Neural cell (in vitro differentiated cells): ENCODE measurements at regions not wholly inside any gene's neighbourhood (a gene's known extent, or its start where the extent isn't known, plus 50 kb on each side); places are given as distances from the start of the nearest gene placed in this dataset.

Experiments used
- H2AFZ ChIP-seq: fragments of 200-600, 300-800 bp; sonication (generic), shearing (Covaris generic); 2 replicates; pipeline ENCODE4 v1.6.0; 2014; ENCODE audit warnings: low read depth, mild to moderate bottlenecking, antibody characterized with exemption, low read length, moderate library complexity
- H3F3A ChIP-seq: fragments of 200-600 bp; shearing (Covaris generic); 2 replicates; pipeline ENCODE4 v1.6.1; 2016; ENCODE audit warnings: mild to moderate bottlenecking, moderate library complexity, mixed read lengths, antibody characterized with exemption, low read length; ENCODE audit not compliant: insufficient read depth, poor library complexity, severe bottlenecking
- H3K27ac ChIP-seq: fragments of 200-600, 300-800 bp; sonication (generic), shearing (Covaris generic); 2 replicates; pipeline ENCODE4 v1.5.1; 2014; ENCODE audit warnings: mild to moderate bottlenecking, low read length, moderate library complexity
- H3K27me3 ChIP-seq: fragments of 300-800, 200-600 bp; sonication (generic), shearing (Covaris generic); 2 replicates; pipeline ENCODE4 v1.6.0; 2014; ENCODE audit warnings: mild to moderate bottlenecking, low read depth, low read length, moderate library complexity; ENCODE audit not compliant: insufficient read depth
- H3K36me3 ChIP-seq: fragments of 300-800, 200-600 bp; sonication (generic), shearing (Covaris generic); 2 replicates; pipeline ENCODE4 v1.5.1; 2014; ENCODE audit warnings: mild to moderate bottlenecking, antibody characterized with exemption, low read length, moderate library complexity; ENCODE audit not compliant: insufficient read depth
- H3K4me2 ChIP-seq: fragments of 300-800, 200-600 bp; sonication (generic), shearing (Covaris generic); 2 replicates; pipeline ENCODE4 v1.6.0; 2014; ENCODE audit warnings: mild to moderate bottlenecking, low read length
- H3K4me3 ChIP-seq: fragments of 300-800, 200-600 bp; sonication (generic), shearing (Covaris generic); 2 replicates; pipeline ENCODE4 v1.5.1; 2014; ENCODE audit warnings: mild to moderate bottlenecking, low read length, moderate library complexity
- H3K79me2 ChIP-seq: fragments of 200-600 bp; shearing (Covaris generic); replicated peaks from 2 replicates; pipeline ENCODE4 v1.6.0; 2014; ENCODE audit warnings: mild to moderate bottlenecking, low read length, moderate library complexity; ENCODE audit not compliant: insufficient read depth
- H3K9ac ChIP-seq: fragments of 300-800, 200-600 bp; sonication (generic), shearing (Covaris generic); 2 replicates; pipeline ENCODE4 v1.6.1; 2016; ENCODE audit warnings: mild to moderate bottlenecking, low read length, mixed read lengths
- H3K9me2 ChIP-seq: fragments of 200-600 bp; shearing (Covaris generic); 2 replicates; pipeline ENCODE4 v1.6.1; 2016; ENCODE audit warnings: mild to moderate bottlenecking, low read length, mixed read lengths; ENCODE audit not compliant: insufficient read depth
- H3K9me3 ChIP-seq: fragments of 200-600, 300-800 bp; sonication (generic), shearing (Covaris generic); 2 replicates; pipeline ENCODE4 v1.6.1; 2016; ENCODE audit warnings: mild to moderate bottlenecking, mixed run types, low read length, moderate library complexity, mixed read lengths
- H4K20me1 ChIP-seq: fragments of 200-600 bp; shearing (Covaris generic); 2 replicates; pipeline ENCODE4 v1.6.1; 2016; ENCODE audit warnings: mild to moderate bottlenecking, mixed run types; ENCODE audit not compliant: insufficient read depth
- CTCF ChIP-seq: fragments of 450-650 bp; IDR thresholded peaks from 2 replicates; pipeline ENCODE4 v1.5.1; 2014; ENCODE audit warnings: antibody characterized with exemption, mild to moderate bottlenecking, moderate library complexity; ENCODE audit not compliant: poor library complexity, severe bottlenecking
- EP300 ChIP-seq: fragments of 450-650 bp; conservative IDR thresholded peaks from 2 replicates; pipeline ENCODE4 v1.6.1; 2014; ENCODE audit warnings: antibody characterized with exemption, mild to moderate bottlenecking, moderate library complexity; ENCODE audit not compliant: poor library complexity, severe bottlenecking
- EZH2 ChIP-seq: fragments of 200-600, 300-800 bp; shearing (Covaris generic), sonication (generic); IDR thresholded peaks from 2 replicates; pipeline ENCODE4 v1.6.1; 2014; ENCODE audit warnings: antibody characterized with exemption, low read length, borderline replicate concordance, mild to moderate bottlenecking; ENCODE audit not compliant: insufficient read depth, poor library complexity, severe bottlenecking
- MXI1 ChIP-seq: fragments of 450-650 bp; conservative IDR thresholded peaks from 2 replicates; pipeline ENCODE4 v1.6.1; 2014; ENCODE audit warnings: antibody characterized with exemption, mild to moderate bottlenecking; ENCODE audit not compliant: poor library complexity, severe bottlenecking
- POLR2AphosphoS5 ChIP-seq: IDR thresholded peaks from 2 replicates; pipeline ENCODE4 v1.6.1; 2012
- RAD21 ChIP-seq: fragments of 450-650 bp; conservative IDR thresholded peaks from 2 replicates; pipeline ENCODE4 v1.6.1; 2014; ENCODE audit warnings: antibody characterized with exemption, mild to moderate bottlenecking, moderate library complexity
- REST ChIP-seq: IDR thresholded peaks from 2 replicates; pipeline ENCODE4 v1.6.1; 2012; ENCODE audit warnings: borderline replicate concordance
- SMC3 ChIP-seq: fragments of 450-650 bp; conservative IDR thresholded peaks from 2 replicates; pipeline ENCODE4 v1.6.1; 2014; ENCODE audit warnings: antibody characterized with exemption, mild to moderate bottlenecking, moderate library complexity; ENCODE audit not compliant: poor library complexity
- TAF1 ChIP-seq: IDR thresholded peaks from 2 replicates; pipeline ENCODE4 v1.6.1; 2012; ENCODE audit warnings: low read depth

GRCh38 chr9:107546859-107547258 is 57.3 kb upstream of the KLF4 start:
- no peaks in the 10 kb centered on the region for H3K9me3 ChIP-seq

GRCh38 chr9:107545036-107545435 is 55.5 kb upstream of the KLF4 start:
- no peak overlapping the region for H3K4me2 ChIP-seq
- H3K27me3 ChIP-seq: no peaks in the 10 kb centered on the region
- no peaks in the 10 kb centered on the region for H3K9me3 ChIP-seq
- TF ChIP-seq TAF1 (no peak), EP300 (no peak), SMC3 (no peak), REST (no peak), POLR2AphosphoS5 (no peak), EZH2 (no peak), MXI1 (no peak)

More at GRCh38 chr9:107546859-107547258, 57.3 kb upstream of the KLF4 start:
- H3K79me2 ChIP-seq: no peaks in the 10 kb centered on the region
- no peaks in the 10 kb centered on the region for H3K36me3 ChIP-seq
- no peaks in the 10 kb centered on the region for H3F3A ChIP-seq
- TF ChIP-seq SMC3 (no peak), CTCF (no peak), REST (no peak), EZH2 (no peak), POLR2AphosphoS5 (no peak), EP300 (no peak), TAF1 (no peak), RAD21 (no peak), MXI1 (no peak)
- H3K9me2 ChIP-seq: no peaks in the 10 kb centered on the region
- no peak overlapping the region for H2AFZ ChIP-seq
- no peaks in the 10 kb centered on the region for H3K27me3 ChIP-seq
- no peak overlapping the region for H3K4me2 ChIP-seq
- H3K9ac ChIP-seq: no peak overlapping the region
- H4K20me1 ChIP-seq: no peaks in the 10 kb centered on the region
- no peak overlapping the region for H3K27ac ChIP-seq
- no peak overlapping the region for H3K4me3 ChIP-seq

More at GRCh38 chr9:107545036-107545435, 55.5 kb upstream of the KLF4 start:
- no peaks in the 10 kb centered on the region for H3K9me2 ChIP-seq
- no peaks in the 10 kb centered on the region for H3K79me2 ChIP-seq
- H3K27ac ChIP-seq: no peak overlapping the region
- H2AFZ ChIP-seq: no peak overlapping the region
- H4K20me1 ChIP-seq: no peaks in the 10 kb centered on the region
- H3K4me3 ChIP-seq: no peak overlapping the region
- H3K9ac ChIP-seq: no peak overlapping the region
- H3F3A ChIP-seq: no peaks in the 10 kb centered on the region
- no peaks in the 10 kb centered on the region for H3K36me3 ChIP-seq
